ENCODE measurements at regions not wholly inside any gene's neighbourhood (a gene's known extent, or its start where the extent isn't known, plus 50 kb on each side); places are given as distances from the start of the nearest gene placed in this dataset.

GRCh38 chr3:4065085-4065484 is 238.1 kb upstream of the SETMAR start:
- Histone ChIP-seq H3K36me3 (no peaks in the 10 kb centered on the region), H3K4me3 (no peak overlapping the region), H3K9me3 (no peaks in the 10 kb centered on the region), H3K27ac (no peak overlapping the region), H3K4me1 (peaks cover 0 to 6% (median 0%) of the 10 kb centered on the region in 12 donors), H3K27me3 (no peaks in the 10 kb centered on the region)
- 90 to 97% (median 93%) methylated on average over 2 of the region's 2 CpGs for WGBS, 4 donors
- no peak for ATAC-seq
- no peak for DNase-seq
- TF ChIP-seq CTCF (IDR thresholded peaks at IDR 0.05) (no peak), POLR2A (IDR thresholded peaks at IDR 0.05) (no peak)
- intact Hi-C loops (cut with DNase I), result no loop called here

- intact Hi-C loops (cut with DNase I), result no loop called here
- no peak overlapping the region for H3K4me3 ChIP-seq
- no peaks in the 10 kb centered on the region for H3K9me3 ChIP-seq
- DNase-seq, result no peak
- H3K27me3 ChIP-seq, result no peaks in the 10 kb centered on the region
- H3K27ac ChIP-seq, result no peak overlapping the region
- ATAC-seq, result no peak
- H3K4me1 ChIP-seq, result peaks cover 0 to 2% (median 0%) of the 10 kb centered on the region in 12 donors
- WGBS, 4 donors, result 95 to 100% (median 97%) methylated on average over 1 of the region's 1 CpG
- TF ChIP-seq POLR2A (IDR thresholded peaks at IDR 0.05) (no peak), CTCF (IDR thresholded peaks at IDR 0.05) (no peak)
- H3K36me3 ChIP-seq, result no peaks in the 10 kb centered on the region
These were observed 237.6 kb upstream of the SETMAR start for GRCh38 chr3:4065554-4065953.

- DNase-seq, result no peak
- Histone ChIP-seq H3K27ac (no peak overlapping the region), H3K36me3 (no peaks in the 10 kb centered on the region), H3K4me1 (no peaks in the 10 kb centered on the region), H3K27me3 (no peaks in the 10 kb centered on the region), H3K4me3 (no peak overlapping the region), H3K9me3 (peaks cover 0 to 5% (median 0%) of the 10 kb centered on the region in 12 donors)
- TF ChIP-seq CTCF (IDR thresholded peaks at IDR 0.05) (no peak), POLR2A (IDR thresholded peaks at IDR 0.05) (no peak)
- no peak for ATAC-seq
- intact Hi-C loops (cut with DNase I), result no loop called here
These were observed 235.3 kb upstream of the SETMAR start for GRCh38 chr3:4067893-4068292.

GRCh38 chr3:4069796-4070195 is 233.4 kb upstream of the SETMAR start:
- 48 to 59% (median 52%) methylated on average over 2 of the region's 2 CpGs for WGBS, 4 donors
- Histone ChIP-seq H3K9me3 (peaks cover 0 to 17% (median 0%) of the 10 kb centered on the region in 12 donors), H3K36me3 (no peaks in the 10 kb centered on the region), H3K4me1 (no peaks in the 10 kb centered on the region), H3K4me3 (no peak overlapping the region), H3K27me3 (no peaks in the 10 kb centered on the region), H3K27ac (no peak overlapping the region)
- DNase-seq (no peak), ATAC-seq (no peak)
- intact Hi-C loops (cut with DNase I), result no loop called here
- TF ChIP-seq POLR2A (IDR thresholded peaks at IDR 0.05) (no peak), CTCF (IDR thresholded peaks at IDR 0.05) (no peak)

All from heart left ventricle (tissue), 16 donors.